ENCODE measurements at regions not wholly inside any gene's neighbourhood (a gene's known extent, or its start where the extent isn't known, plus 50 kb on each side); places are given as distances from the start of the nearest gene placed in this dataset.

- Histone ChIP-seq H3K27me3 (ENCODE audit: insufficient read depth, low read length) (no peaks in the 10 kb centered on the region), H3K27ac (ENCODE audit: low read depth, low read length) (no peak overlapping the region), H3K4me1 (ENCODE audit: insufficient read depth, low read length) (no peaks in the 10 kb centered on the region), H3K9ac (ENCODE audit: low read depth, low read length) (no peak overlapping the region), H3K9me3 (ENCODE audit: insufficient read depth, low read depth, low read length) (peaks cover 3% of the 10 kb centered on the region; the same call in 1 of the 2 replicates), H3K36me3 (ENCODE audit: insufficient read depth, low read length) (no peaks in the 10 kb centered on the region), H3K4me3 (ENCODE audit: low read length) (no peak overlapping the region)
- no CpG with 5 or more reads among the region's 2 CpGs for WGBS
Measured at GRCh38 chr10:117944676-117945447, 101.9 kb downstream of the RAB11FIP2 start.

GRCh38 chr10:117945651-117946050 lies 101.1 kb downstream of the RAB11FIP2 start:
- Histone ChIP-seq H3K4me3 (ENCODE audit: low read length) (no peak overlapping the region), H3K9me3 (ENCODE audit: insufficient read depth, low read depth, low read length) (peaks cover 3% of the 10 kb centered on the region; the same call in 1 of the 2 replicates), H3K4me1 (ENCODE audit: insufficient read depth, low read length) (no peaks in the 10 kb centered on the region), H3K9ac (ENCODE audit: low read depth, low read length) (no peak overlapping the region), H3K27ac (ENCODE audit: low read depth, low read length) (no peak overlapping the region), H3K36me3 (ENCODE audit: insufficient read depth, low read length) (no peaks in the 10 kb centered on the region), H3K27me3 (ENCODE audit: insufficient read depth, low read length) (no peaks in the 10 kb centered on the region)
- 97% methylated on average over 5 of the region's 5 CpGs for WGBS

- H3K4me1 ChIP-seq (ENCODE audit: insufficient read depth, low read length) = no peaks in the 10 kb centered on the region
- 95% methylated on average over 8 of the region's 8 CpGs for WGBS
- H3K36me3 ChIP-seq (ENCODE audit: insufficient read depth, low read length) = no peaks in the 10 kb centered on the region
- H3K27ac ChIP-seq (ENCODE audit: low read depth, low read length) = no peak overlapping the region
- H3K9ac ChIP-seq (ENCODE audit: low read depth, low read length) = no peak overlapping the region
- no peak overlapping the region for H3K4me3 ChIP-seq (ENCODE audit: low read length)
- no peaks in the 10 kb centered on the region for H3K27me3 ChIP-seq (ENCODE audit: insufficient read depth, low read length)
- peaks cover 3% of the 10 kb centered on the region; the same call in 1 of the 2 replicates for H3K9me3 ChIP-seq (ENCODE audit: insufficient read depth, low read depth, low read length)
Measured at GRCh38 chr10:117946525-117947070, 100.1 kb downstream of the RAB11FIP2 start.

GRCh38 chr10:117948493-117948892 lies 98.2 kb downstream of the RAB11FIP2 start:
- Histone ChIP-seq H3K36me3 (ENCODE audit: insufficient read depth, low read length) (no peaks in the 10 kb centered on the region), H3K4me1 (ENCODE audit: insufficient read depth, low read length) (no peaks in the 10 kb centered on the region), H3K4me3 (ENCODE audit: low read length) (no peak overlapping the region), H3K9ac (ENCODE audit: low read depth, low read length) (no peak overlapping the region), H3K27me3 (ENCODE audit: insufficient read depth, low read length) (no peaks in the 10 kb centered on the region), H3K9me3 (ENCODE audit: insufficient read depth, low read depth, low read length) (peaks cover 3% of the 10 kb centered on the region; the same call in 1 of the 2 replicates), H3K27ac (ENCODE audit: low read depth, low read length) (no peak overlapping the region)
- WGBS = 87% methylated on average over 3 of the region's 3 CpGs

- 86% methylated on average over 3 of the region's 3 CpGs for WGBS
- Histone ChIP-seq H3K9ac (ENCODE audit: low read depth, low read length) (no peak overlapping the region), H3K4me3 (ENCODE audit: low read length) (no peak overlapping the region), H3K9me3 (ENCODE audit: insufficient read depth, low read depth, low read length) (peaks cover 3% of the 10 kb centered on the region; the same call in 1 of the 2 replicates), H3K27me3 (ENCODE audit: insufficient read depth, low read length) (no peaks in the 10 kb centered on the region), H3K4me1 (ENCODE audit: insufficient read depth, low read length) (no peaks in the 10 kb centered on the region), H3K27ac (ENCODE audit: low read depth, low read length) (no peak overlapping the region), H3K36me3 (ENCODE audit: insufficient read depth, low read length) (no peaks in the 10 kb centered on the region)
Measured at GRCh38 chr10:117950408-117950807, 96.3 kb downstream of the RAB11FIP2 start.

All from HUES64 (cell line).